ENCODE measurements at regions not wholly inside any gene's neighbourhood (a gene's known extent, or its start where the extent isn't known, plus 50 kb on each side); places are given as distances from the start of the nearest gene placed in this dataset.

- no peak overlapping the region for H2AFZ ChIP-seq (ENCODE audit: control insufficient read depth, low read length)
- DNase-seq (ENCODE audit: low read depth, low spot score) (no peak), FAIRE-seq (no peak)
- H3K4me1 ChIP-seq (ENCODE audit: control insufficient read depth, extremely low read depth, insufficient read depth, low read length): peaks cover 11% of the 10 kb centered on the region
- H3K27me3 ChIP-seq (ENCODE audit: control insufficient read depth, extremely low read depth, insufficient read depth, low read length): no peaks in the 10 kb centered on the region
- no peaks in the 10 kb centered on the region for H4K20me1 ChIP-seq (ENCODE audit: control insufficient read depth, extremely low read depth, insufficient read depth, low read length)
- no peaks in the 10 kb centered on the region for H3K9me1 ChIP-seq (ENCODE audit: control insufficient read depth, extremely low read depth, insufficient read depth, low read length)
- no peak for TF ChIP-seq EZH2 (IDR thresholded peaks at IDR 0.05; ENCODE audit: low read length)
- TF ChIP-seq, protein P1, sequence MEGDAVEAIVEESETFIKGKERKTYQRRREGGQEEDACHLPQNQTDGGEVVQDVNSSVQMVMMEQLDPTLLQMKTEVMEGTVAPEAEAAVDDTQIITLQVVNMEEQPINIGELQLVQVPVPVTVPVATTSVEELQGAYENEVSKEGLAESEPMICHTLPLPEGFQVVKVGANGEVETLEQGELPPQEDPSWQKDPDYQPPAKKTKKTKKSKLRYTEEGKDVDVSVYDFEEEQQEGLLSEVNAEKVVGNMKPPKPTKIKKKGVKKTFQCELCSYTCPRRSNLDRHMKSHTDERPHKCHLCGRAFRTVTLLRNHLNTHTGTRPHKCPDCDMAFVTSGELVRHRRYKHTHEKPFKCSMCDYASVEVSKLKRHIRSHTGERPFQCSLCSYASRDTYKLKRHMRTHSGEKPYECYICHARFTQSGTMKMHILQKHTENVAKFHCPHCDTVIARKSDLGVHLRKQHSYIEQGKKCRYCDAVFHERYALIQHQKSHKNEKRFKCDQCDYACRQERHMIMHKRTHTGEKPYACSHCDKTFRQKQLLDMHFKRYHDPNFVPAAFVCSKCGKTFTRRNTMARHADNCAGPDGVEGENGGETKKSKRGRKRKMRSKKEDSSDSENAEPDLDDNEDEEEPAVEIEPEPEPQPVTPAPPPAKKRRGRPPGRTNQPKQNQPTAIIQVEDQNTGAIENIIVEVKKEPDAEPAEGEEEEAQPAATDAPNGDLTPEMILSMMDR (optimal IDR thresholded peaks at IDR 0.05 in 1 of 3, IDR thresholded peaks at IDR 0.05 in 1 of 3, conservative IDR thresholded peaks at IDR 0.05 in 1 of 3; ENCODE audit: extremely low read depth in 1 of 3, insufficient read depth in 2 of 3, low read length in 3 of 3): no peak
- no peak overlapping the region for H3K27ac ChIP-seq (ENCODE audit: control insufficient read depth, insufficient read depth, low read length)
- H3K4me3 ChIP-seq (ENCODE audit: control insufficient read depth in 2 of 3, extremely low read depth in 1 of 3, insufficient read depth in 2 of 3, low read depth in 1 of 3, low read length in 3 of 3): no peak overlapping the region
- H3K79me2 ChIP-seq (ENCODE audit: control insufficient read depth, insufficient read depth, low read length): no peaks in the 10 kb centered on the region
- dilution Hi-C loops (cut with MboI; ENCODE audit: extremely low pct_ligation_motif_present, low sequenced_read_pairs): no loop called here
- no peaks in the 10 kb centered on the region for H3K36me3 ChIP-seq (ENCODE audit: control insufficient read depth in 2 of 2, extremely low read depth in 1 of 2, insufficient read depth in 2 of 2, low read length in 2 of 2)
- no peak overlapping the region for H3K4me2 ChIP-seq (ENCODE audit: control insufficient read depth, extremely low read depth, insufficient read depth, low read depth, low read length)
- no peaks in the 10 kb centered on the region for H3K9me3 ChIP-seq (ENCODE audit: control insufficient read depth, low read depth, low read length)
- H3K9ac ChIP-seq (ENCODE audit: control insufficient read depth, extremely low read depth, insufficient read depth, low read length): no peak overlapping the region
Measured at GRCh38 chr9:81414836-81415235, 274.5 kb downstream of the TLE1 start.

- Histone ChIP-seq H3K36me3 (ENCODE audit: control insufficient read depth in 2 of 2, extremely low read depth in 1 of 2, insufficient read depth in 2 of 2, low read length in 2 of 2) (no peaks in the 10 kb centered on the region), H3K9ac (ENCODE audit: control insufficient read depth, extremely low read depth, insufficient read depth, low read length) (no peak overlapping the region), H2AFZ (ENCODE audit: control insufficient read depth, low read length) (no peak overlapping the region), H3K79me2 (ENCODE audit: control insufficient read depth, insufficient read depth, low read length) (no peaks in the 10 kb centered on the region), H3K27ac (ENCODE audit: control insufficient read depth, insufficient read depth, low read length) (no peak overlapping the region), H3K27me3 (ENCODE audit: control insufficient read depth, extremely low read depth, insufficient read depth, low read length) (no peaks in the 10 kb centered on the region), H3K9me3 (ENCODE audit: control insufficient read depth, low read depth, low read length) (no peaks in the 10 kb centered on the region), H4K20me1 (ENCODE audit: control insufficient read depth, extremely low read depth, insufficient read depth, low read length) (no peaks in the 10 kb centered on the region), H3K4me3 (ENCODE audit: control insufficient read depth in 2 of 3, extremely low read depth in 1 of 3, insufficient read depth in 2 of 3, low read depth in 1 of 3, low read length in 3 of 3) (no peak overlapping the region), H3K4me1 (ENCODE audit: control insufficient read depth, extremely low read depth, insufficient read depth, low read length) (peaks cover 13% of the 10 kb centered on the region), H3K4me2 (ENCODE audit: control insufficient read depth, extremely low read depth, insufficient read depth, low read depth, low read length) (no peak overlapping the region), H3K9me1 (ENCODE audit: control insufficient read depth, extremely low read depth, insufficient read depth, low read length) (no peaks in the 10 kb centered on the region)
- DNase-seq (ENCODE audit: low read depth, low spot score) (no peak), FAIRE-seq (peak; percentile 61)
- dilution Hi-C loops (cut with MboI; ENCODE audit: extremely low pct_ligation_motif_present, low sequenced_read_pairs): no loop called here
- TF ChIP-seq, protein P1 (optimal IDR thresholded peaks at IDR 0.05 in 1 of 3, IDR thresholded peaks at IDR 0.05 in 1 of 3, conservative IDR thresholded peaks at IDR 0.05 in 1 of 3; ENCODE audit: extremely low read depth in 1 of 3, insufficient read depth in 2 of 3, low read length in 3 of 3): no peak
- TF ChIP-seq EZH2 (IDR thresholded peaks at IDR 0.05; ENCODE audit: low read length): no peak
Measured at GRCh38 chr9:81411961-81412360, 277.4 kb downstream of the TLE1 start.
